ENCODE measurements at regions not wholly inside any gene's neighbourhood (a gene's known extent, or its start where the extent isn't known, plus 50 kb on each side); places are given as distances from the start of the nearest gene placed in this dataset.

DNA sequence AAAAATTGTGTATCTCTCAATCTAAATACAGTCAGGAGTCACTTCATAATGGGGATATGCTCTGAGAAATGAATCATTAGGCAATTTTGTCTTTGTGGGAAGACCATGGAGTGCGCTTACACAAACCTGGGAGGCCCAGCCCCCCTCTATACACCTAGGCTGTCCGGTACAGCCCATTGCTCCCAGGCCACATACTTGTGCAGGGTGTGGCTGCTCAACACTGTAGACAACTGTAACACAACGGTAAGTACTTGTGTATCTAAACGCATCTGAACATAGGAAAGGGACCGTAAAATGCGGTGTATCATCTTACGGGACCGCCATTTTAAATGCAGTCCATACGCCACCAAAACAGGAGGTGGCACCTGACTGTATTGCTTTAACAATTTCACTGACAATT, 58.0 kb upstream of the FRMD1 start:
- Histone ChIP-seq H3K9ac (ENCODE audit: low read length) (no peak overlapping the region), H3K4me1 (ENCODE audit: low read length) (no peaks in the 10 kb centered on the region), H3K27ac (ENCODE audit: low read length) (no peak overlapping the region), H3K4me2 (ENCODE audit: low read depth, low read length) (no peak overlapping the region), H3K9me3 (replicated peaks; ENCODE audit: insufficient read depth, low read length) (no peaks in the 10 kb centered on the region), H3K27me3 (replicated peaks; ENCODE audit: insufficient read depth, low read length) (no peaks in the 10 kb centered on the region), H3K4me3 (ENCODE audit: low read length) (no peak overlapping the region), H3F3A (ENCODE audit: insufficient read depth, low read length) (no peaks in the 10 kb centered on the region), H4K20me1 (ENCODE audit: insufficient read depth, low read length) (no peaks in the 10 kb centered on the region), H3K36me3 (replicated peaks; ENCODE audit: insufficient read depth, low read length) (no peaks in the 10 kb centered on the region), H3K79me2 (ENCODE audit: low read length) (no peaks in the 10 kb centered on the region), H2AFZ (ENCODE audit: low read length) (no peak overlapping the region), H3K9me2 (replicated peaks; ENCODE audit: insufficient read depth, low read length) (no peaks in the 10 kb centered on the region)
- DNase-seq: no peak
- no peak for TF ChIP-seq EZH2phosphoT487 (IDR thresholded peaks at IDR 0.05; ENCODE audit: low read length)
- TF ChIP-seq EZH2 (optimal IDR thresholded peaks at IDR 0.05; ENCODE audit: low read depth, low read length): no peak
- TF ChIP-seq CTCF (IDR thresholded peaks at IDR 0.05; ENCODE audit: low read length): no peak

GRCh38 chr6:168136622-168137021, 57.6 kb upstream of the FRMD1 start:
- Histone ChIP-seq H3K4me2 (ENCODE audit: low read depth, low read length) (no peak overlapping the region), H3K79me2 (ENCODE audit: low read length) (no peaks in the 10 kb centered on the region), H4K20me1 (ENCODE audit: insufficient read depth, low read length) (no peaks in the 10 kb centered on the region), H3K27me3 (replicated peaks; ENCODE audit: insufficient read depth, low read length) (no peaks in the 10 kb centered on the region), H3K9me3 (replicated peaks; ENCODE audit: insufficient read depth, low read length) (no peaks in the 10 kb centered on the region), H3K4me1 (ENCODE audit: low read length) (no peaks in the 10 kb centered on the region), H3K9me2 (replicated peaks; ENCODE audit: insufficient read depth, low read length) (no peaks in the 10 kb centered on the region), H3K4me3 (ENCODE audit: low read length) (no peak overlapping the region), H3F3A (ENCODE audit: insufficient read depth, low read length) (no peaks in the 10 kb centered on the region), H3K36me3 (replicated peaks; ENCODE audit: insufficient read depth, low read length) (no peaks in the 10 kb centered on the region), H2AFZ (ENCODE audit: low read length) (no peak overlapping the region), H3K9ac (ENCODE audit: low read length) (no peak overlapping the region), H3K27ac (ENCODE audit: low read length) (no peak overlapping the region)
- TF ChIP-seq EZH2phosphoT487 (IDR thresholded peaks at IDR 0.05; ENCODE audit: low read length): no peak
- DNase-seq: no peak

DNA sequence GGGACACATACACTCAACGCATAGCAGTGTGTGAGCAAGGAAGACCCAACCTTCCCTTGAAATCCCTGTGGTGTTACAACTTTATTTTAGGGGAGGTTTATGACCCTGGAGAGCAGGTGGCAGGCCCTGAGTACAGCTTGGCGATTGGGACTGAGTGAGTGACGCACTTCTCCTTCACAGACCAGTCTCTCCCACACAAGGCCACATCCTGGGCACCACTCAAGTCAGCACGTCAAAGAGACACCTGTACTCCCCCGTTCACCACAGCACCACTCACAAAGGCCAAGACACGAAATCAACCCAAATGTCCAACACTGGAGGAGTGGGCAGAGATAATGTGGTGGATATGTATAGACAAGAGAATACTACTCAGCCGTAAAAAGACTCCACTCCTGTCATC, 57.0 kb upstream of the FRMD1 start:
- Histone ChIP-seq H3K4me3 (ENCODE audit: low read length) (no peak overlapping the region), H2AFZ (ENCODE audit: low read length) (no peak overlapping the region), H3K79me2 (ENCODE audit: low read length) (no peaks in the 10 kb centered on the region), H3F3A (ENCODE audit: insufficient read depth, low read length) (no peaks in the 10 kb centered on the region), H3K9me3 (replicated peaks; ENCODE audit: insufficient read depth, low read length) (no peaks in the 10 kb centered on the region), H3K27ac (ENCODE audit: low read length) (no peak overlapping the region), H3K4me1 (ENCODE audit: low read length) (no peaks in the 10 kb centered on the region), H3K36me3 (replicated peaks; ENCODE audit: insufficient read depth, low read length) (no peaks in the 10 kb centered on the region), H3K9me2 (replicated peaks; ENCODE audit: insufficient read depth, low read length) (no peaks in the 10 kb centered on the region), H3K4me2 (ENCODE audit: low read depth, low read length) (no peak overlapping the region), H4K20me1 (ENCODE audit: insufficient read depth, low read length) (no peaks in the 10 kb centered on the region), H3K9ac (ENCODE audit: low read length) (no peak overlapping the region), H3K27me3 (replicated peaks; ENCODE audit: insufficient read depth, low read length) (no peaks in the 10 kb centered on the region)
- DNase-seq: no peak
- TF ChIP-seq EZH2 (optimal IDR thresholded peaks at IDR 0.05; ENCODE audit: low read depth, low read length) (no peak), CTCF (IDR thresholded peaks at IDR 0.05; ENCODE audit: low read length) (no peak), EZH2phosphoT487 (IDR thresholded peaks at IDR 0.05; ENCODE audit: low read length) (no peak)

DNA sequence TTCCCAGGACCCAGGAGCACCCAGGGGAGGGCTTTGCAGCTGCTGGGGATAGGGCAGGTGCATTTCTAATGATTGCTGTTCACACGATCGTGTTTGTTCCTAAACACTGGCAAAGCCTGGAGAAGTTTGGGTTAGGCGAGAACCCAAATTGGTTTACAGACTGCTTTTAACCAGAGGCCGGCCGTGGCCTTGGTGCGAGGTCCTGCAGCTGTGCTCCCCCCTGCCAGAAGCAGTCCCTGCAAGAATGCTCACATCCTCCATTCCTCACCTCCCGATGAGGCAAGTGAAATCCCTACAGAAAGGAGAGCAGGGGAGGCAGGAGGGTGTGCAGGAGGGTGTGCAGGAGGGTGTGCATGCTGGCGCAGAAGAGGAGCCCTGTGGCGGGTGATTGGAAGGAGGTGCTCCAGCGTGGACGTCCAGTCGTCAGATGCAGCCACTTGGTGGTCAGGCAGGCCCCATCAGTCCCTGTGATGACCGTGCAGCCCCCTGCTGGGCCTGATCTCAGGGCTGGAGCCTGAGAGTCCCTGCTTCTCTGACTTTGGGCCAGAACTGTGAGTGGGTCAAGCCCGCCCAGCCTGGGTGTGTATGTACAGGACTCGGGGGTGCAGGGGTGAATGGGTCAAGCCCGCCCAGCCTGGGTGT, 55.7 kb upstream of the FRMD1 start:
- H3K9ac ChIP-seq (ENCODE audit: low read length): no peak overlapping the region
- no peaks in the 10 kb centered on the region for H3K27me3 ChIP-seq (replicated peaks; ENCODE audit: insufficient read depth, low read length)
- H3K4me3 ChIP-seq (ENCODE audit: low read length): no peak overlapping the region
- H3K9me3 ChIP-seq (replicated peaks; ENCODE audit: insufficient read depth, low read length): no peaks in the 10 kb centered on the region
- H3K27ac ChIP-seq (ENCODE audit: low read length): no peak overlapping the region
- no peaks in the 10 kb centered on the region for H3K4me1 ChIP-seq (ENCODE audit: low read length)
- no peak for TF ChIP-seq EZH2 (optimal IDR thresholded peaks at IDR 0.05; ENCODE audit: low read depth, low read length)
- no peak for TF ChIP-seq CTCF (IDR thresholded peaks at IDR 0.05; ENCODE audit: low read length)
- TF ChIP-seq EZH2phosphoT487 (IDR thresholded peaks at IDR 0.05; ENCODE audit: low read length): no peak
- no peaks in the 10 kb centered on the region for H3K79me2 ChIP-seq (ENCODE audit: low read length)
- H3K36me3 ChIP-seq (replicated peaks; ENCODE audit: insufficient read depth, low read length): no peaks in the 10 kb centered on the region
- no peak overlapping the region for H2AFZ ChIP-seq (ENCODE audit: low read length)
- H4K20me1 ChIP-seq (ENCODE audit: insufficient read depth, low read length): no peaks in the 10 kb centered on the region
- H3K9me2 ChIP-seq (replicated peaks; ENCODE audit: insufficient read depth, low read length): no peaks in the 10 kb centered on the region
- no peaks in the 10 kb centered on the region for H3F3A ChIP-seq (ENCODE audit: insufficient read depth, low read length)
- no peak for DNase-seq
- no peak overlapping the region for H3K4me2 ChIP-seq (ENCODE audit: low read depth, low read length)
